Epithelial cell of proximal tubule (primary cell): ENCODE measurements at regions not wholly inside any gene's neighbourhood (a gene's known extent, or its start where the extent isn't known, plus 50 kb on each side); places are given as distances from the start of the nearest gene placed in this dataset.

Source experiments
- DNase-seq: peaks from one replicate; pipeline ENCODE4 v3.0.0-alpha.2; 2011; ENCODE audit warnings: low read depth
- H3K4me3 ChIP-seq: 2 replicates; pipeline ENCODE4 v1.5.1; 2011; ENCODE audit warnings: low read depth, mild to moderate bottlenecking, low read length
- TF ChIP-seq, protein P1 (sequence below): conservative IDR thresholded peaks from 2 replicates; pipeline ENCODE4 v1.5.1; 2012; ENCODE audit warnings: low read depth, mild to moderate bottlenecking, low read length

DNA sequence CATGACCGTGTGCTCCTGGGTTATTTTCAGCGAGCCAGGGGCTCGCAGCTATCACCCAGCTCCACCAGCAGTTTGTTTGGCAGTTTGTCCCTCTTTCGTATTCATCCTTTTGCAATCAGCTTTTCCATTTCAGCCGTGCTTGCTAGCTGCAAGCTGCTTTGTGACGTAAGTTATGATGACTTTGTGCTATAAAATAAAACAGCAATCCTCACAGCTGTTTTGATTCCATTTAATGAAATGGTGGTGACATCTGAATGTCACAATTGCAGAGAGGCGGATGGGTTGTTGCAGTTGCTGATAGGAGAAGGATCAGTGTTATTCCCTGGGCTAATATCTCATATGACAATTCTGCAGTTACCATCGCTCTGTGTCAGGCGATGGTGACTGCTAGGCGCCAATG lies 251.7 kb downstream of the SNX10 start:
- TF ChIP-seq, protein P1, sequence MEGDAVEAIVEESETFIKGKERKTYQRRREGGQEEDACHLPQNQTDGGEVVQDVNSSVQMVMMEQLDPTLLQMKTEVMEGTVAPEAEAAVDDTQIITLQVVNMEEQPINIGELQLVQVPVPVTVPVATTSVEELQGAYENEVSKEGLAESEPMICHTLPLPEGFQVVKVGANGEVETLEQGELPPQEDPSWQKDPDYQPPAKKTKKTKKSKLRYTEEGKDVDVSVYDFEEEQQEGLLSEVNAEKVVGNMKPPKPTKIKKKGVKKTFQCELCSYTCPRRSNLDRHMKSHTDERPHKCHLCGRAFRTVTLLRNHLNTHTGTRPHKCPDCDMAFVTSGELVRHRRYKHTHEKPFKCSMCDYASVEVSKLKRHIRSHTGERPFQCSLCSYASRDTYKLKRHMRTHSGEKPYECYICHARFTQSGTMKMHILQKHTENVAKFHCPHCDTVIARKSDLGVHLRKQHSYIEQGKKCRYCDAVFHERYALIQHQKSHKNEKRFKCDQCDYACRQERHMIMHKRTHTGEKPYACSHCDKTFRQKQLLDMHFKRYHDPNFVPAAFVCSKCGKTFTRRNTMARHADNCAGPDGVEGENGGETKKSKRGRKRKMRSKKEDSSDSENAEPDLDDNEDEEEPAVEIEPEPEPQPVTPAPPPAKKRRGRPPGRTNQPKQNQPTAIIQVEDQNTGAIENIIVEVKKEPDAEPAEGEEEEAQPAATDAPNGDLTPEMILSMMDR: no peak
- no peak overlapping the region for H3K4me3 ChIP-seq
- DNase-seq: no peak

DNA sequence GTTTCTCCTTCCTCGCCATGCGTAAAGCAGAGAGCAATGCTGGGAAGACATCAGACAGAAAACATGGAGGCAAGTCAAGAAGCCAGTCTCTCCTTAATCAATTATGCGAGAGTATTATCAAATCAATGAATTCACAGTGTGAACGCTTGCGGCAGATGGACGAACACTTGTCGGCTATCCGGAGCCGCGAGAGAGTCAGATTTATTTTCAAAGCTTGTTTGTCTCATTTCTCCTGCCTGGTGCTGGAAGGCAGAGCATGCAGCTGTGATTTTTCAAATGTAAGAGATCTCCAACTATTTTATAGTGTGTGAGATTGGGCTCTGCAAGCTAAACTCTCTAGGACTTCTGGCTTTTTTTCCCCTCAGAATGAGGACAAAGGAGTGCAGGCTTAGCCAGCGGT lies 252.3 kb downstream of the SNX10 start:
- no peak for DNase-seq
- TF ChIP-seq, protein P1: no peak
- no peak overlapping the region for H3K4me3 ChIP-seq

DNA sequence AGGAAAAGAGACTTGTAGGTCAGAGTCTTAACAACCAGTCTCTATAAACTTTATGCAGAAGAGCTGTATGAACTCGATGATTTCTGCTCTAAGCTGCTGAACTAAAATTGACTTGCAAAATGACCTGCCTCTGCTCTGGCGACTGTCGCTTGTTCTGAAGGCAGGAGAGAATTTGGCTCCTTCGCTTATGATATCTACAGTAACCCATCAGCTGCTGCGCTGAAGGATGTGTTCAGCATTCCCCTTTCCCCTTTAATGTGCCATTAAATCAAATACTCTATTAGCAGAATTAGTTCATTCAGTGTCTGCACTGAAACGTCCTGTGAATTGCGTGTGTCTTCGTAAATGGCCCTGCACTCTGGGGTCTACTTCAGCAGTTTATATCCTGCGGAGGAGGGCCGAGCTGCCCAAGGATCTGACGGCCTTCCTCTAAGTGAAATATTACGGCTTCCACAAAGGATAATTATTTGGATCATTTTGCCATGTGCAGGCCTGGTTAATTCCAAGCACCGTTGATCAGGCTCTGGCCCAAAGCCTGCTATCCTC lies 254.9 kb downstream of the SNX10 start:
- TF ChIP-seq, protein P1: no peak
- no peak for DNase-seq
- no peak overlapping the region for H3K4me3 ChIP-seq

DNA sequence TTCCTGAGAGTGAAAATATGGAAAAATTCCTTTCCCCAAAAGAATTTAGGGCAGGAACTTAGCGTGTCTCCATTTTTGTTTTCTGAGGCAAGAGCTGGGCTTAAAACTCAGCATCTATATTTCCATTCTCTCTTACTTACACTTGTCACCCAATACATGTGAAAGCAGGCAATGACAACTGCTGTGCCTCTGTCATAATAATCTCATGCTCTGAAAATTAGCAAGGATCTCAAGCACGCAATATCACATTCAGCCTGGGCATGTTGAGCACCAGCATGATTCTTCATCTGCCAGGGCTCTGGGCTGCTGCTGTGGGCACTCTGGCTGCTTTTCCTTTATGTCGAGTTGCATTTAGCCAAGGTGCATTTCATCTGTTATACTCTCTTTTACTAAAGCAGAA lies 255.5 kb downstream of the SNX10 start:
- no peak for DNase-seq
- TF ChIP-seq, protein P1: no peak
- H3K4me3 ChIP-seq: no peak overlapping the region

DNA sequence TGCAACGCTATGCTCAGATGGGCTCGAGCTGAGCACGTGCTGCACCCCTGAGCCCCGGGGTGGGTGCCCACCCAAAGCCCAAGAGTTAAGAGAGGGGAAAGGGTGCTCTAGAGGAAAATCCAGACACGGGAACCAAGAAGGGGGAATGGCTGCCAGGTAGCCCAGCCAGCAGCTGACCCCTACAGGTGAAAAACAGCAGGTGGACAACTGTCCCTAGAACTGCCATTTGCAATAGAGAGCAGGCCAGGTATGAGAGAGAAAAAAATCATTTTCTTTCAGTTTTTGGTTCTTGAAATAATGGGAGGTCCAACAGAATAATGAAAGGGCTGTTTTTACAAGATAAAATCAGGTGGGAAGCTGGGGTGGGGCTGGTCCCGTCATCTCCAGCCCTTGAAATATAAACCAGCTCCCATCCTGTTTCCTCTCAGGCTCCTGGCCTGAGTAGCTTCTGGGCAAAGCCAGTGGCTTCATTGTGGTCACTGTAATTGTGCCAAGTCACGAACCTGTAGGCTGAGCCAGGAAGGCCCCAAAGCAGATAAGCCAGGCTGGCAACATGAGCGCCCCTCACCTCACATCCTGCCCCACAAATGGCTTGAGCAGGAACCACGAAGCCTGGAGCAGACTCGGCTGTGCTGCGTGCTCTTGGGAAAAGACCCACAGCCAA lies 257.8 kb downstream of the SNX10 start:
- DNase-seq: no peak
- TF ChIP-seq, protein P1: no peak
- no peak overlapping the region for H3K4me3 ChIP-seq

DNA sequence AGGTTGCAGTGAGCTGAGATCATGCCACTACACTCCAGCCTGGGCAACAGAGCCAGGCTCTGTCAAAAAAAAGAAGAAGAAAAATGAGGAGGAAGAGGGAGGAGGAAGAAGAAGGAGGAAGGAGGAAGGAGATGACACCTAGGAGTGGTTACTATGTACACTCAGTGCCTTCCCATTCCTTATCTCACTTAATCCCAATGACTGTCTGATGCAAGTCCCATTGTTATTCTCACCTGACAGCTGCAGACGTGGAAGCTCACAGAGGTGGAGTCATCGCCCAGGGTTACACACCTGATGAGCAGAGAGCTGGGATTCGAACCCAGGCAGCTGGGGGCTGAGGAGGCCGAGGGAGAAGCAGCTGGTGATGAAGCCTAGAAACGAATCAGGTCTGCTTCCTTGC lies 258.8 kb downstream of the SNX10 start:
- H3K4me3 ChIP-seq: no peak overlapping the region
- TF ChIP-seq, protein P1: no peak
- no peak for DNase-seq

DNA sequence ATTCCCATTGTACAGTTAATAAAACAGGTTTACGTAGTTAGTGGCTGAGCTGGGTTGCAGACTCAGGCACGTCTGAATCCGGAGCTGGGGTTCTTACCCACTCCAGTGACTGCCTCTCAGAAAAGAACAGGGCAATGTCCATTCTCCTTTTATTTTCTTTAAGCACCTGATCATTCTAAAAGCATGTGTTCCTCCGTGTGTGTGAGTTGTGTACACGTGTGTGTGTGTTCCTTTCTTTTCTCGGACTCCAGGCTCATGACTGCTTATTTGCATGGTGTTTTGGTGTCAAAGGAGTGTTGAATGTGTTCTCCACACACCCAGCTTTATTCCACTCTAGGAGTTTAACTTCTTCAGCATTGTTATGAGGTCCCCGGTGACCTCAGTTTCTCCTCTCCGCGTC lies 260.1 kb downstream of the SNX10 start:
- DNase-seq: no peak
- H3K4me3 ChIP-seq: no peak overlapping the region
- TF ChIP-seq, protein P1: no peak
